ENCODE measurements at regions not wholly inside any gene's neighbourhood (a gene's known extent, or its start where the extent isn't known, plus 50 kb on each side); places are given as distances from the start of the nearest gene placed in this dataset.

DNA sequence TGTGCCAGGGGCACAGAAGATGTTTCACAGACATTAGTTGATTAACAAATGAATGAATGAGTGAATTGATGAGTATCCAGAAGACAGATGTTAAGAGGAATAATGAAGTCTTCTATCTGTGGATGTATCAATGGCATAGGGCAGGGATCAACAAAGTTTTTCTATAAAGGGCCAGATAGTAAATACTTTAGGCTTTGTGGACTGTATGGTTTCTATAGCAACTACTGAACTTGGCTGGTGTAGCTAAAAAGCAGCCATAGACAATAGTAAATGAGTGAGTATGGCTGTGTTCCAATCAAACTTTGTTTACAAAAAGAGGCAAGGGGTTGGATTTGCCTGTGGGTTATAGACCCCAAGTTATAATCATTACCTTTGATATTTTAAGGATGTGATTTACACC is 144.0 kb downstream of the PRL start:
- TF ChIP-seq, protein P1, sequence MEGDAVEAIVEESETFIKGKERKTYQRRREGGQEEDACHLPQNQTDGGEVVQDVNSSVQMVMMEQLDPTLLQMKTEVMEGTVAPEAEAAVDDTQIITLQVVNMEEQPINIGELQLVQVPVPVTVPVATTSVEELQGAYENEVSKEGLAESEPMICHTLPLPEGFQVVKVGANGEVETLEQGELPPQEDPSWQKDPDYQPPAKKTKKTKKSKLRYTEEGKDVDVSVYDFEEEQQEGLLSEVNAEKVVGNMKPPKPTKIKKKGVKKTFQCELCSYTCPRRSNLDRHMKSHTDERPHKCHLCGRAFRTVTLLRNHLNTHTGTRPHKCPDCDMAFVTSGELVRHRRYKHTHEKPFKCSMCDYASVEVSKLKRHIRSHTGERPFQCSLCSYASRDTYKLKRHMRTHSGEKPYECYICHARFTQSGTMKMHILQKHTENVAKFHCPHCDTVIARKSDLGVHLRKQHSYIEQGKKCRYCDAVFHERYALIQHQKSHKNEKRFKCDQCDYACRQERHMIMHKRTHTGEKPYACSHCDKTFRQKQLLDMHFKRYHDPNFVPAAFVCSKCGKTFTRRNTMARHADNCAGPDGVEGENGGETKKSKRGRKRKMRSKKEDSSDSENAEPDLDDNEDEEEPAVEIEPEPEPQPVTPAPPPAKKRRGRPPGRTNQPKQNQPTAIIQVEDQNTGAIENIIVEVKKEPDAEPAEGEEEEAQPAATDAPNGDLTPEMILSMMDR (IDR thresholded peaks at IDR 0.05) = no peak
- TF ChIP-seq POLR2A (IDR thresholded peaks at IDR 0.05) = no peak
